A549 (cell line): ENCODE measurements at regions not wholly inside any gene's neighbourhood (a gene's known extent, or its start where the extent isn't known, plus 50 kb on each side); places are given as distances from the start of the nearest gene placed in this dataset.
A peak's percentile ranks its signal among the peaks of the same experiment; 100 is the strongest.

Experiments used
- ATAC-seq, 2 experiments: fragments of 200-7000 bp in 1 of 2; fragments of >200 bp in 1 of 2; cut with Nextera tagmentation in 1 of 2; cut with Tn5 transposase in 1 of 2; 3 replicates each; pipeline versions ENCODE4 v1.8.0 to v1.9.1; 2018 to 2020; ENCODE audit warnings: mild to moderate bottlenecking in 1 of 2, moderate library complexity in 1 of 2
- CTCF ChIA-PET: fragments of 300-600 bp; sonication (Branson Sonifier 250); formaldehyde crosslinking; extraction: SDS; loops from one replicate; lab custom pipeline; 2021; ENCODE audit warnings: antibody characterized with exemption, inconsistent platforms; lab: Yijun Ruan, JAX
- POLR2A ChIA-PET: fragments of 350-600 bp; formaldehyde crosslinking; extraction: SDS; loops from one replicate; lab custom pipeline; 2021; ENCODE audit warnings: antibody characterized with exemption, inconsistent platforms; lab: Yijun Ruan, JAX
- DNase-seq, 2 experiments: peaks; one replicate each; pipeline versions ENCODE4 v3.0.0 to v3.0.0-alpha.2; 2011 to 2016; ENCODE audit warnings: low read depth in 1 of 2, low spot score in 1 of 2
- FAIRE-seq: peaks from 2 replicates; lab custom pipeline; 2011; peaks lifted over from hg19 to GRCh38; lab: Jason Lieb, UNC
- H3K27ac ChIP-seq, 2 experiments: fragments of >200 bp; sonication (Bioruptor Twin); formaldehyde crosslinking; 3 replicates each; pipeline ENCODE4 v1.5.1; 2016 to 2017
- H3K4me1 ChIP-seq: fragments of >200 bp; sonication (Bioruptor Twin); formaldehyde crosslinking; 3 replicates; pipeline ENCODE4 v1.6.1; 2016
- H3K4me2 ChIP-seq: fragments of >200 bp; sonication (Bioruptor Twin); formaldehyde crosslinking; 3 replicates; pipeline ENCODE4 v1.6.1; 2016
- H3K4me3 ChIP-seq: fragments of >200 bp; sonication (Bioruptor Twin); formaldehyde crosslinking; 3 replicates; pipeline ENCODE4 v1.5.1; 2016
- H3K9me3 ChIP-seq: fragments of >200 bp; sonication (Bioruptor Twin); formaldehyde crosslinking; 3 replicates; pipeline ENCODE4 v1.6.1; 2016
- CBX8 ChIP-seq: fragments of 200-600 bp; sonication (generic); IDR thresholded peaks from 2 replicates; pipeline ENCODE4 v1.6.1; 2016
- CEBPB ChIP-seq, 2 experiments: fragments of >200 bp in 1 of 2; sonication (Bioruptor Twin) in 1 of 2; formaldehyde crosslinking in 1 of 2; IDR thresholded peaks; 2 replicates each; pipeline ENCODE4 v1.6.1; 2012 to 2016
- CHD2 ChIP-seq: fragments of 150-350 bp; IDR thresholded peaks from 2 replicates; pipeline ENCODE4 v1.6.1; 2014; ENCODE audit warnings: low read length; ENCODE audit not compliant: partially characterized antibody
- HOXB5 ChIP-seq: fragments of 250-450 bp; sonication (Bioruptor Pico); IDR thresholded peaks from 2 replicates; pipeline ENCODE4 v1.5.0; 2020; ENCODE audit warnings: mild to moderate bottlenecking, moderate library complexity
- JUN ChIP-seq, 2 experiments: fragments of >200 bp; sonication (Bioruptor Twin); formaldehyde crosslinking; IDR thresholded peaks; 2 replicates in 1 of 2; 3 replicates in 1 of 2; pipeline ENCODE4 v1.6.1; 2016 to 2017
- KDM1A ChIP-seq: fragments of 200-600 bp; sonication (generic); IDR thresholded peaks from 2 replicates; pipeline ENCODE4 v1.6.1; 2016; ENCODE audit warnings: low read depth, mild to moderate bottlenecking
- MYC ChIP-seq: IDR thresholded peaks from 2 replicates; pipeline ENCODE4 v1.6.1; 2012; ENCODE audit warnings: mild to moderate bottlenecking, inconsistent platforms, low read length, improper control_type of control experiment, borderline replicate concordance
- NFE2L2 ChIP-seq: fragments of 150-350 bp; conservative IDR thresholded peaks from 2 replicates; pipeline ENCODE4 v1.6.1; 2014; ENCODE audit warnings: low read length
- POLR2AphosphoS2 ChIP-seq: conservative IDR thresholded peaks from 2 replicates; pipeline ENCODE4 v1.6.1; 2012; ENCODE audit warnings: low read length, improper control_type of control experiment, inconsistent platforms
- RAD21 ChIP-seq, 2 experiments: fragments of >200 bp in 1 of 2; sonication (Bioruptor Twin) in 1 of 2; formaldehyde crosslinking in 1 of 2; IDR thresholded peaks in 1 of 2; conservative IDR thresholded peaks in 1 of 2; 2 replicates in 1 of 2; 3 replicates in 1 of 2; pipeline ENCODE4 v1.6.1; 2012 to 2018; ENCODE audit warnings: inconsistent platforms in 1 of 2
- RNF2 ChIP-seq: fragments of 200-600 bp; sonication (generic); IDR thresholded peaks from 2 replicates; pipeline ENCODE4 v1.6.1; 2016; ENCODE audit warnings: low read depth, mild to moderate bottlenecking, antibody characterized with exemption, moderate library complexity, borderline replicate concordance
- ZFP36 ChIP-seq: fragments of 450-650 bp; IDR thresholded peaks from 2 replicates; pipeline ENCODE4 v1.6.1; 2014; ENCODE audit warnings: borderline replicate concordance; ENCODE audit not compliant: partially characterized antibody
- WGBS: methylation state at CpG from one replicate; pipeline ENCODE4 v1.1.6; 2017; ENCODE audit errors: missing lambda C conversion rate; 5-methylcytosine and 5-hydroxymethylcytosine counted together
- TF ChIP-seq, protein P1 (sequence below): fragments of 200-600 bp; sonication (generic); IDR thresholded peaks from 2 replicates; pipeline ENCODE4 v1.6.1; 2016; ENCODE audit warnings: antibody characterized with exemption, mild to moderate bottlenecking, moderate library complexity
- TF ChIP-seq, protein P2 (sequence below): fragments of >200 bp; sonication (Bioruptor Twin); formaldehyde crosslinking; IDR thresholded peaks from 3 replicates; pipeline ENCODE4 v1.6.1; 2016
- TF ChIP-seq, protein P3 (sequence below): fragments of 450-650 bp; IDR thresholded peaks from 2 replicates; pipeline ENCODE4 v1.6.1; 2014; ENCODE audit warnings: antibody characterized with exemption

DNA sequence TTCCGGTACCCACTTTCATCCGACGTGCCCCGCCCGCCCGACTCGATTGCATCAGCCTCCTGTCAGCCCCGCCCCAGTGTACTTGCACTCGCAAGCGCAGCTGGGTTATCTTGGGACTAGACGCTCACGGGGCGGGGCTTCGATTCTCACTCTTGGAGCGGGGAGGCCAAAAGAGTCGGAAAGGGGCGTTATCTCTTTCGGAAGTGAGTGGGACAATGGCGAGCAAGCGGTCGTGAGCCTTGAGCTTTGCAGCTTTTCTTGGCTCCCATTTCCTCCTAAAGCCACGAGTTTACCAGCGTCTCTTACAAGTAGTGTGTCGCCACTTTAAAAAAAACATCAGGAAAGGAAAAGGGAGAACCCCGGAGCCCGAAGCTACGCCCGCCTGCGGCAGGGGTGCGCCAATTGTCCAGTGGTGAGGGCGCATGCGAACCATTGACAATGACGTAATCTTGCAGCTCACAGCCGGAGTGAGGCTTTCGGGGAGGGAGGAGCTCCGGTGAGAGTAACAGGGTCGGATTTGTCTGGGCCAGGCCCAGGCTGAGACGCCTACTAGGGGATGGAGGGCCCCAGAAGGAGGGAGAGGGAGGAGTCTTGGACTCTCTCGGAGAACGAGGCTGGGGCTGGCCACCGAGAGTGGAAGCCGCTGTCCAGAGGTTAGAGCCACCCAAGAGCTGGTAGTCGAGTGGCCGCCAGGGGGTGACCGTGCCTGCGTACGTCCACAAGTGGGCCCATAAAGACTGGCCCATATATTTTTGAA, 109.5 kb downstream of the GNL3L start (continued):
- no peak for TF ChIP-seq KDM1A
- TF ChIP-seq JUN (IDR thresholded peaks at IDR 0.05), result peak; percentile 80 to 81; a peak in 4 of 5 replicates
- TF ChIP-seq CEBPB (IDR thresholded peaks at IDR 0.05), result peak in 1 of 2 experiments; percentile 90; a peak in 2 of 4 replicates
- TF ChIP-seq, protein P1, sequence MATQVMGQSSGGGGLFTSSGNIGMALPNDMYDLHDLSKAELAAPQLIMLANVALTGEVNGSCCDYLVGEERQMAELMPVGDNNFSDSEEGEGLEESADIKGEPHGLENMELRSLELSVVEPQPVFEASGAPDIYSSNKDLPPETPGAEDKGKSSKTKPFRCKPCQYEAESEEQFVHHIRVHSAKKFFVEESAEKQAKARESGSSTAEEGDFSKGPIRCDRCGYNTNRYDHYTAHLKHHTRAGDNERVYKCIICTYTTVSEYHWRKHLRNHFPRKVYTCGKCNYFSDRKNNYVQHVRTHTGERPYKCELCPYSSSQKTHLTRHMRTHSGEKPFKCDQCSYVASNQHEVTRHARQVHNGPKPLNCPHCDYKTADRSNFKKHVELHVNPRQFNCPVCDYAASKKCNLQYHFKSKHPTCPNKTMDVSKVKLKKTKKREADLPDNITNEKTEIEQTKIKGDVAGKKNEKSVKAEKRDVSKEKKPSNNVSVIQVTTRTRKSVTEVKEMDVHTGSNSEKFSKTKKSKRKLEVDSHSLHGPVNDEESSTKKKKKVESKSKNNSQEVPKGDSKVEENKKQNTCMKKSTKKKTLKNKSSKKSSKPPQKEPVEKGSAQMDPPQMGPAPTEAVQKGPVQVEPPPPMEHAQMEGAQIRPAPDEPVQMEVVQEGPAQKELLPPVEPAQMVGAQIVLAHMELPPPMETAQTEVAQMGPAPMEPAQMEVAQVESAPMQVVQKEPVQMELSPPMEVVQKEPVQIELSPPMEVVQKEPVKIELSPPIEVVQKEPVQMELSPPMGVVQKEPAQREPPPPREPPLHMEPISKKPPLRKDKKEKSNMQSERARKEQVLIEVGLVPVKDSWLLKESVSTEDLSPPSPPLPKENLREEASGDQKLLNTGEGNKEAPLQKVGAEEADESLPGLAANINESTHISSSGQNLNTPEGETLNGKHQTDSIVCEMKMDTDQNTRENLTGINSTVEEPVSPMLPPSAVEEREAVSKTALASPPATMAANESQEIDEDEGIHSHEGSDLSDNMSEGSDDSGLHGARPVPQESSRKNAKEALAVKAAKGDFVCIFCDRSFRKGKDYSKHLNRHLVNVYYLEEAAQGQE, result peak; percentile 40; the same call in 1 of the 2 replicates

DNA sequence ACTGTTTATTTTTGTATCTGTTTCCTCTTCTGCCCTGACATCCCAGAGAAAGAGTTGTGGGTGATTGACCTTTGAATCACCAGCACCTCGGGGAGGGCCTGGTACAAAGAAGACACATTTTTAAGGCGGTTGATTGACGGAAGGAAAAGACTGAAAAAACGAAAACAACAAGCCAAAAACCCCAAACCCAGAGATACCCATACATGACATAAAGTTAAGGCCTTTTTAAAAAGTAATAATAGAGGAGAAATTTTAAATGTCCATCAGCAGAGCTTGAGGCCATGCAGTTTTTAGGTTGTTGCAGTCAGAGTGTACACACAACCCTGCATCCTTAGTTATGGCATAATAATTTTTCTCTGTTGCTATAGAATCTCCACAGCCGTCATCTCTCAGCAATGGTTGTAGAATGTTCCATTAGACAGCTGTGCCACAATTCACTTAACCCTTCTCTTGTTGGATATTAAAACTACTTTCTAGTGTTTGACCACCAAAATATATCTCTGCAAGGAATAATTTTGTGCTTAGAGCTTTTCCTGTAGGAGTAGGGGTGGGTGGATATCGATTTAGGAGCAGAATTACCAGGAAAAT, 110.2 kb downstream of the GNL3L start:
- Histone ChIP-seq H3K4me2 (peak overlapping the region; percentile 78), H3K4me1 (no peaks in the 10 kb centered on the region; the same call in 2 of the 3 replicates), H3K4me3 (peak overlapping the region; percentile 36), H3K9me3 (no peaks in the 10 kb centered on the region), H3K27ac (peak overlapping the region; percentile 92 to 96)
- ATAC-seq, result no peak
- no peak for DNase-seq
- 43% methylated on average over 6 of the region's 6 CpGs for WGBS
- ChIA-PET POLR2A (interaction anchor here (0.6 to 2.1 kb wide), 13 partner anchors 15 to 956 kb away, joined by 3 to 36 read pairs (median 4); partner anchors contain the start of genes APEX2, FAM120C, GNL3L and TSR2), CTCF (interaction anchor here (0.8 to 3.4 kb wide), 22 partner anchors 8 to 1608 kb away, joined by 3 to 17 read pairs (median 4); partner anchors contain the start of genes APEX2 and GNL3L)
- TF ChIP-seq ZFP36 (no peak), RAD21 (conservative IDR thresholded peaks at IDR 0.05 in 1 of 2, IDR thresholded peaks at IDR 0.05 in 1 of 2) (no peak)
- TF ChIP-seq, protein P2, sequence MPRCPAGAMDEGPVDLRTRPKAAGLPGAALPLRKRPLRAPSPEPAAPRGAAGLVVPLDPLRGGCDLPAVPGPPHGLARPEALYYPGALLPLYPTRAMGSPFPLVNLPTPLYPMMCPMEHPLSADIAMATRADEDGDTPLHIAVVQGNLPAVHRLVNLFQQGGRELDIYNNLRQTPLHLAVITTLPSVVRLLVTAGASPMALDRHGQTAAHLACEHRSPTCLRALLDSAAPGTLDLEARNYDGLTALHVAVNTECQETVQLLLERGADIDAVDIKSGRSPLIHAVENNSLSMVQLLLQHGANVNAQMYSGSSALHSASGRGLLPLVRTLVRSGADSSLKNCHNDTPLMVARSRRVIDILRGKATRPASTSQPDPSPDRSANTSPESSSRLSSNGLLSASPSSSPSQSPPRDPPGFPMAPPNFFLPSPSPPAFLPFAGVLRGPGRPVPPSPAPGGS, result no peak
- TF ChIP-seq, protein P1, result 0 out of 2 replicates have a peak, but pooled peaks have one; percentile 2
- FAIRE-seq, result no peak

DNA sequence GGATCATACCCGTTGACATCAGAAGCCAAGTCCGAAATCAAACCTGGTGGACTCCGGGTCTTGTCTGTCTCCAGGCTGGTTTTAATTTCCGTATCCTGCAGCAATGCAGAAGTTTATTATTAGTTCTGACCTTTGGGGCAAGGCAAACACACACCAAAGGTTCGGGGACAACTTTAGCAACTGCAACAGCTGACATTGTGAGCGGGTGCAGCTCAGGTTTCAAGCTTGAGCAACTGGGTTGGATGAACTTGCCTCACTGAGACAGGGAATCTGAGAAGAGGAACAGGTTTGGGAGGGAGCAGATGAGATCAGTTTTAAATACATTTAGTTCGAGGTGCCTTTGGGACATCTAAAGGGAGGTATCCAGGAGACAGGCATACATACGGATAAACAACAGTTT, 110.7 kb downstream of the GNL3L start:
- FAIRE-seq (no peak), ATAC-seq (no peak), DNase-seq (no peak)
- Histone ChIP-seq H3K27ac (peak overlapping the region in 1 of 2 experiments; percentile 92; a peak in 4 of 6 replicates), H3K9me3 (no peaks in the 10 kb centered on the region), H3K4me1 (no peaks in the 10 kb centered on the region; the same call in 2 of the 3 replicates), H3K4me3 (no peak overlapping the region), H3K4me2 (peak overlapping the region; percentile 78; the same call in 2 of the 3 replicates)
- 76% methylated on average over 8 of the region's 8 CpGs for WGBS
- ChIA-PET CTCF (interaction anchor here (0.8 to 3.4 kb wide), 9 partner anchors 15 to 1608 kb away, joined by 3 to 17 read pairs (median 5); partner anchors contain the start of genes APEX2 and GNL3L), POLR2A (interaction anchor here (1.3 to 2.1 kb wide), 3 partner anchors 146 to 416 kb away, joined by 3 to 36 read pairs (median 7); partner anchors contain the start of gene APEX2)
- TF ChIP-seq RNF2, result no peak
- TF ChIP-seq MYC, result no peak
- no peak for TF ChIP-seq NFE2L2
- no peak for TF ChIP-seq CBX8
- TF ChIP-seq, protein P3, sequence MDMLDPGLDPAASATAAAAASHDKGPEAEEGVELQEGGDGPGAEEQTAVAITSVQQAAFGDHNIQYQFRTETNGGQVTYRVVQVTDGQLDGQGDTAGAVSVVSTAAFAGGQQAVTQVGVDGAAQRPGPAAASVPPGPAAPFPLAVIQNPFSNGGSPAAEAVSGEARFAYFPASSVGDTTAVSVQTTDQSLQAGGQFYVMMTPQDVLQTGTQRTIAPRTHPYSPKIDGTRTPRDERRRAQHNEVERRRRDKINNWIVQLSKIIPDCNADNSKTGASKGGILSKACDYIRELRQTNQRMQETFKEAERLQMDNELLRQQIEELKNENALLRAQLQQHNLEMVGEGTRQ, result no peak
- no peak for TF ChIP-seq CHD2
- TF ChIP-seq POLR2AphosphoS2, result no peak
- TF ChIP-seq HOXB5 (CRISPR knock-in tag), result no peak
- TF ChIP-seq, protein P1, result no peak
